Hindlimb muscle (tissue), 1 donor: ENCODE measurements at regions not wholly inside any gene's neighbourhood (a gene's known extent, or its start where the extent isn't known, plus 50 kb on each side); places are given as distances from the start of the nearest gene placed in this dataset.
A peak's percentile ranks its signal among the peaks of the same experiment; 100 is the strongest.
"Not testable (repeated sequence)": the region's sequence is repeated elsewhere in the genome, so short reads cannot be mapped to it uniquely, and the experiment has no call there.

ENCODE experiments used
- DNase-seq: peaks from one replicate; pipeline ENCODE4 v3.0.0-alpha.2; 2013

DNA sequence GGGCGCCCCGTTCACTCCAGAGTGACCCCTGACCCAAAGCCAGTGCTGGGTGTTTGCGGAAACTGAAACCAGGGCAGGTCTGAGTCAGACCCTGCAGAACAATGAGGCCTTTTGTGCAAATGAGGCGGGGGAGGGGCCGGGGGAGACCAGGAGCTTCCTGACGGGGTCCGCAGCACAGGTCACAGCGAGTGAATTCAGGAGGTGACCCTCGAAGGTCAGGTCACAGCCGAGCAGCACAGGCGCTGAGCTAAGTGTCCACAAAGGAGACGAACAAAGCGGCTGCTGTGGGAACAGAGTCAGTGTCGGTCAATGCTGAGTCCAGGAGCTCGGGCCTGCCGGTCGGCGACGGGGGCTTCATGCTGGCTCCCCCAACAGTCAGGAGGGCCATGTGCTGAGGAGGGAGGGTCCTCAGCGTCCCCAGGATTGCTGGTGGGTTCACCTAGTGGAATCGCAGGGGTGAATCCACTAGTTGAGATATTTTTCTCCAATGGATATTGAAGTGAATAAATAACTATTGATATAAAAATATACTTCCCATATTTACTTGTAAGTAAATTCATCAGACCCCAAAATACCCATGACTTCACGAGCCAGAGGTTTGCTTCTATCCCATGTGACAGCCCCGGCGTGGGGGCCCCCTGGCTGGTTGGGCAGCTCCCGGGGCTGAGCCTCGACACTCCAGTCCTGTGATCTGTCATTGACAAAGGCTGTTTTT, 188.4 kb upstream of the SULF2 start:
- DNase-seq: no peak

DNA sequence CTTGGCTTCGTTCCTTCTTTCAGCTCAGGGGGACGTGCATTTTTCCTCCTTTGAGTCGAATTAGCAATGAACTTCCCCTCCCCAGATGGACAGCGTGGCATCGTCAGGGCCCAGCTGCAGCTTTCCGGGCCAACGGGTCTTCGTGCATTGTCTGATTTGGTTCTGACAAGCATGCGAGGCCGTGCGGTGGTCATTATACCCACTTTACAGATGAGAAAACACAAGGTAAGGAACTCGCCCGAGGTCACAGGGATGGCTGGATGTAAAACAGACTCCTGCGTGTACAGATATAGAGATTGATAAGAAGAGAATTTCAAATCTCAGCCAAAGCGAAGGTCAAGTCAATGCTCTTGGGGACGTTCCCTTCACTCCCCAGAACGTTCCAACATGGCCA, 187.6 kb upstream of the SULF2 start:
- DNase-seq: no peak

DNA sequence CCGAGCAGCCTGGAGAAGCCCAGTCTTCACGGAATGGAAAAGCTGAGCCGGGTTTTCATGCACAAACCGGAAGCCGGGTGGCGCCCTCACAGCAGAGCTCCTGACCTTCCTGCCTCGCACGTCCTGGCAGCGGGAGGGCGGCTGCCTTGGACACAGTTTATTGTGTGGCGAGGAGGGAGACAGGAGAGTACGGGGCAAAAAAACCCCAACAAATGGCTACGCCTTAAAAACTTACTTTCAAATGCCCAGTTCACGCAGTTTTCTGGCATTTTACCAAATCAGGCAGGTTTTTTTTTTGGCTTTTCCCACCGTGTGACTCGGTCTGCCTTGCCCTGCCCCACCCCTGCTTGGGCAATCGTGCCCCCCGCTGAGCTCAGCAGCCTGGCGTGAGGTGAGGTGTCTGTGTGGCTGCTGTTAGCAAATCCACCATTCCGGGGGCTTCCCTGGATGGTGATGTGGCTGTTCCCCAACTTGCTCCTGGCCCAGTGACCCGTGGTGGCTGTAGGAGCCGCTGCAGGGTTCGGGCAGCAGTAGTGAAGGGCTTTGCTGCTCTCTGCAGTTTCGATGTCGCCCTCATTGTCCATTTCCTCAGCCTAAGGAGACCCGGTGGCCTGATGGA, 187.1 kb upstream of the SULF2 start:
- not testable (repeated sequence) for DNase-seq

DNA sequence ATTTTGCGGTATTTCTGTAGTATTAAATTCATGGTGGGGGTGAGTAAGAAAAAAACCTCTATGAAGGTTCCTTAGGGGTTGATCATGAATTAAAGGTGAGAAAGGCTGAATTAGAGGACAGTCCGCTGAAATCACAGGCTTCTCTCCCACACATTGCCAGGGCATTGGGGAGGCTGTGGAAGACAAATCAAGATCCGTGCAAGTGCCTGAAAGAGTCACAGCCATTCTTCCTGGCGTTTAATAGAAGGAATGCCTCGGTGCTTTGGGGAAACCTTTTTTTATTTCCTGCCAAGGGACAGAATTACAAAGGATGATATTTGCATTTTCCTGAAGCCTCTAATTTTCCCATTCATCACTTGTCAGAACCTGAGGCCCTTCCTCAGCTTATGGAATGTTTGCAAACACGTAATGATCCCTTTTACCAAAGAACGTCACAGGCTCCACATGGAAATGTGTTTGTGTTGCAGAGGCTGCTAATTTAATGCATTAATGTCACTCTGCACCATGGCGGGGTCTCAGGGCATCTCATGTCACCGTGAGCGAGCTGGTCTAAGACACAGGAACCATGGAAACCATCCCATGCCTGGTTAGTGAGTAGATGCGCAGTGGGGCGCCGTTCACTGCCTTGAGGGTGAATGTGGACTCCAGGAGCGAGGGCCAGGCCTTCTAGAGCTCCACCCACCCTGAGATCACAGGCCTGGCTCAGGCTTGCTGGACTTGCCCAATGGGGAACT, 185.9 kb upstream of the SULF2 start:
- no peak for DNase-seq

DNA sequence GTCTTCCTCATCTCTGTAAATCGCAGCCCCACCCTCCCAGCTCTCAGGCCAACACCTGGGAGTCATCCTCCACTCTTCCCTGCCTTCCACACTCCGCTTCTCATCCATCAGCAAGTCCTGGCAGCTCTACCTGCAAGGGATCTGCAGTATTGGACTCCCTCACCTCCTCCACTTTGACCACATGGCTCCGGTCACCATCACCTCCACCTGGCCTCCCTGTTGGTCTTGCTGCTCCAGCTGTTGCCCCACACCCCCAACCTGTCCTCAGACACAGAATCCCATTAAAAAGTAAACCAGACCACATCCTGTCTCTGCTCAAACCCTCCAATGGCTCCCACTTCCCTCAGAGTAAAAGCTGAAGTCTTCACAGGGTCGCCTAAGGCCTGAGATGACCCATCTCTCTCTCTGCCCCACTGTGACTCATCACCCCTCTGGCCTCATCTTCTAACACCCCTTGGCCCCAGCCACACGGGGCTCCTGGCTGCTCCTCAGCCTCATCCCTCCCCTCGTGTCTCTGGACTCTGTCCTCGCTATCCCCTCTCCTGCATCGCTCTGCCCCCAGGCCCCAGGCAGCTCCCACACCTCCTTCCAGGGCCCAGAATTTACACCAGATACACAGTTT, 185.1 kb upstream of the SULF2 start:
- no peak for DNase-seq

DNA sequence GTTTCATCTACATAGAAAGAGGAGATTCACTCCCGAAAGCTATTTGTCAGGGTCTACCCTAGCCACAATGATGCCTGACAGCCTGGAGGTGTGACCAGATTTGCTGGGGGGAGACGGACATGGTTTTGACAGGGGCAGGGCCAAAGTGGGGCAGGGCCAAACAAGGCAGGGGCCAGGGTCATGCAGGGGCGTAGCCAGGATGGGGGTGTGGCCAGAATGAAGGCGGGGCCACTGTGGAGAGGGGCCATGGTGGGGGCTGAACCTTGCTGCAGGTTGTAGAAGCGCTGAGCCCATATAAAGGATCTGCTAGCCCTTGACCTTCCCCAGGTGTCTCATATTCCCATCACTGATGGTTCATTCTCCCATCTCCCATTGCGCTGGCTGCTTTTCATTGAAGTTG, 184.1 kb upstream of the SULF2 start:
- DNase-seq: no peak

DNA sequence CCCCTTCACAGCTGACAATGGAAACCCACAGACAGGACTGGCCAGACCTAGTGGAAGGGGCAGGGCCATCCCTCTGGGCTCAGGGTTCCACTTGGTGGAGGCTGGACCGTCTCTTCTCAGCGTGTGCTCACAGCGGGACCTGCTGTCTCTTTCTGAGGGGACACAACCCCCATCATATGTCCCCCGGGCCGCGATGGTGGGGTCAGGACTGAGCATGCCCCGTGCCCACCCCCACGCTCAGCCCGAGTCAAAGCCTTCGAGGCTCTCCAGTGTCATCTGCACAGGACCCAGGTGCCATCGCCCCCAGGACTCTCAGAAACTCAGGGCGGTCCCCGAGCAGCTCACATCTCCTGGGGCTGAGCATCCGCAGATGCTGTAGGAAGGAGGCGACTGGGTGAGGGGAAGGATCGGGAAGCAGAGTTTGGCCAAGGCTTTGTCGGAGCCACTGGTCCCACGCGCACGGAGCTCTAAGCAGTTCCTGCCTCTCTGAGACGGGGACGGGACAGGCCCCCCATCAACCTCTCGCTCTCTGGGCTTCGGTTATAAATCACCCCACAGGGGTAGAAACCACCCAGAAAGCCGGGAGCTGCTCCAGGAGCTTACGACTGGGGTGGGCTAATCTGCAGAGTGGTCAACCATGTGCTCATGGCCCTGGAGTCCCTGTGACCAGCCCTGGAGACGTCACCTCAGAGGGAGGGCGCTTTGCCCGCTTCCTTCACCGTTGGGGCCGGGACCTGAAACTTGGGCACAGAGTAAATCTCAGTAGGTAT, 183.4 kb upstream of the SULF2 start:
- DNase-seq: no peak

DNA sequence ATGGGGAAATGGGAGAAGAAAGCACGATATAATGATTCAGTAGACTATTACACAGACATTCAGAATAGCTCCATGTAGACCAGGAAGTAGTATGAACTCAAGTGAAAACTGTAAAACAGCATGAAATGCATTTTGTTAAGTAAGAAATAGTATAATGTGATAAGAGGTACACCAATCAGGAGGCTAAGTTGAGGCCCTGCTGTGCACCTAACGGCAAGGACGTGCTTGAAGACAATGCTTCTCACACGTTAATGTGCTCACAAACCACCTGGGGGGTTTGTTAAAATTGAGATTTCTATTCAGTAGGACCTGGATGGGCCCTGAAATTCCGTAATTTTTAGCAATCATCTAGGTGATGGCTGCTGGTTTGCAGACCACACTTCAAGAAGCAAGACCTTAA, 178.9 kb upstream of the SULF2 start:
- DNase-seq: no peak

DNA sequence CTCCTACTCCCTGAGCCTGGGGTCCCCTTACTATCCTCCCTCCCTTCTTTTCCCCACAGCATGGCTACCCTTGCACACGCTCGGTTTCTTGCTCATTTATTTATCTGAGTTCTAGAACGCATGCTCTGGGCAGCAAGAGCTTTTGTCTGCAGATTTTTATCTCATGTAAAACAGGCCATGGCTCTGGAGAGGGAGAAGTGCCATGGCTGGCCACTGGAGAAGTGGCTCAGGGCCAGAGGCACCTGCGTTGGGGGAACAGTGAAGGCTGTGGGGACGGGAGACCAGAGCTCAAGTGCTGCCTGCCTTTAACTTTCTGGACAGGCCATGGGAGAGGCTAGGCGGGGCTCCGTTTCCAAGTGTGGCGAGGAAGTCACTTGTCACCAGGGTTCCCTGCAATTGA, 177.7 kb upstream of the SULF2 start:
- DNase-seq: no peak

DNA sequence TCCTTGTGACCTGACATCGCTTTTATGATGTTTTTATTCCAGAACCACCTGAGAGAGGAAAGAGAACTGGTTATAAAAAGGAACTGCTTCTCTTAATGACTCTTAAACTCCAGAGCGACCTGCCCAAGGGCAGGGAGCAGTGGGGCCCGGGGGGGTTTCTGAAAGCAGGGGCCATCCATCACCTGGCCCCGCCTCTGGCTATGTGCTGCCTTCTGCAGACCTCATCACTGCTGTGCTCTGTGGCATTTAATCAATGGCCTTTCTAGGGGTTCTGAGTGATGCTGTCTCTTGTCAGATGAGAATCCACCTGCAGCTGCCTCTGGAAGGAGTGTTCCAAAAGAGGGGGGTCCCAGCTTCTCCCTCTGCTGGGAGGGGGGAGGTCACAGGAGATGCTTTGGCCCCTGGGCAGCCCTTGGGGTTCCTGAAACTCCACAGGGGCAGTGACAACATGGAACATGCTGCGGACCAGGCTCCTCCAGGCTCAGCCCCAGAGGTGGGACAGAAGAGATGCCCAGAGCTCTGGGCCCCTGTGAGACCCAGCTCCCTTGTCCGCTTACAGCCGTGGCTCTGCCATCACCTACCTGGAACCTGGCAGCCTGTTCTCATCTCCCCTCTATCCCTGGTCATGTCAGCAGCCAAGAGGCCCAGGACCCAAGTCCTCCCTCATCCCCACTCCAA, 177.1 kb upstream of the SULF2 start:
- DNase-seq: no peak

DNA sequence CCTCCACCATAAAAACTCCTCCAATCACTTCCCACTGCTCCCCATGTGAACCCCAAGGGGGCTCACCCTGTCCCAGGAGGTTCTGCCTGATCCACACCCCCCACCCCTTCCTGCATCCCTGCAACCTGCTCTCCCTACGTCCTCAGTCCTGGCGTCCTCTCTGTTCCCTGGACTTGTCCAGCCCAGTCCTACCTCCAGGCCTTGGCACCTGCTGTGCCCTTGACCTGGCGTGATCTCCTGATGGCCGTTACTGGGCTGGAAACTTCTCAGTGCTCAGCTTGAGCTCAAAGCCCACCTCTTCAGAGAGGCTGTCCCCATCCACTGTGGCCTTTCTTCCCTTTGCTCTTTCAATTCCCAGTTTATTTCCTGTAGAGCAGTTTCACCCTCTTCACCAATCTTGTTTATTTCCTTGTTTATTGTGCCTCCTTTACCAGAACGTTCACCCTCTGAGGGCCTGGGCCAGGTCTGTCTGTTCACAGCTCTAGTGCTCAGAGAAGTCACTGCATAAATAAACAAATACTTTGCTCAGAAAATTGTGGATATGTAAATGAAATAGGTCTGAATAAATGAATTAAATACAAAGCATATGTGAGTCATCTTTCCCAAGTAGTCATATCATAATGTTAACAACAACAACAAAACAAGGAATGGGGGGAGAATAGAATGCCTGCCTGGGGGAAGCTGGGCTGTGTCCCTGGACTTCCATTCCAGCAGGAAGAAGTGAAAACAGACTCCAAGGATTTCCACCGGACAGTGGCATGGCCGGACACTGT, 175.7 kb upstream of the SULF2 start:
- no peak for DNase-seq

DNA sequence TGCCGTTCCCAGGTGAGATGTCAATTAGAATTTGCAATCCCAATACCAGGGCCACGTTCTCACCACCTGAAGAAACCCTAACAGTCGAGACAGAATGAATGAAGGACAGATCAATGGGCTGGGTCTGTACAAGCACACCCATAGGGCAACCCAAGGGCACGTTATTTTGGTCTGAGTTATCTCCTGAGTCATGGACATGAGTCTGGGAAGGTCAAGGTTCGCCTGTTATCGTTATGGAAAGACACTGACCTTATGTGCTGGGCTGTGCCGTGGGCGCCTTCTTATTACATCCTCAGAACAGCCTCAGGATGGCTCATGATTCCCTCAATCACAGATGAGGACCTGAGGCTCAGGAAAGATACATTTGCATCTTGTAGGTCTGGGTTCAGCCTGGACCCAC, 175.0 kb upstream of the SULF2 start:
- DNase-seq: no peak

DNA sequence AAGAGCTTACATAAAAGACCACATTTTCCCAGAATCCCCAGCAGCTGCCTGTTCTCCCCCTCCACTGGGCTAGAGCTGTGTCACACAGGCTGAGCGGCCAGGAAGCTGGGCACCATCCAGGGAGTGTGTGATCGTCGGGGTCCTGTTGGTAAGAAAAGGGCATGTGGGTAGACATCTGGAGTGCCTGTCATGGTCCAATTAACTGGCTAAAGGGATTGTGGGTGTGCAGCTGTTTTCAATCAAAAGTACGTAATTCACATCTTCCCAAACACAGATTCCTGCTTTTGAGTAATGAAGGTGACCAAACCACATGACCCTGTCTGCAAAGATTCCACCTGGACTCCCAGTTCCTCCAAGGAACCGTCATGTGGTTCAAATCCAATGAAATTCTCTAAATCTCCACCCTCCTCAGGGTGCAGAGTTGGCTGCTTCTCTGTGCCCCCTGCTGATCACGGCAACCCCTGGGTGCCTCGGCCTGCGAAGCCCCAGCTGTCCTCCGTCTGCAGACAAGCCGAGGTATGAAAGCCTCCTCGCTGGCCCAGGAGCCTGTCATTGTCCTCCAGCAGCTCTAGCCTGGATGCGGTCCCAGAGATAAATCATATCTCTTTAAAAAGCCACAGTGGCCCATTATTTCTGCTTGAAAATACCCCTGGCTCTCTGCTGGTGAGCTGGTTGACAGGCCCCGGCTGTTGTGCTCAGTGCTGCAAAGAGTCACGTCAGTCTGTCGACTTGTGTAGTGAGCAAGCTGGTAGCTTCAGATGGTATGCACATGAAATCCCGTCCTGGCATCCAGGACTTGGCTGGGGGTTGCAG, 172.9 kb upstream of the SULF2 start:
- DNase-seq: not testable (repeated sequence)

DNA sequence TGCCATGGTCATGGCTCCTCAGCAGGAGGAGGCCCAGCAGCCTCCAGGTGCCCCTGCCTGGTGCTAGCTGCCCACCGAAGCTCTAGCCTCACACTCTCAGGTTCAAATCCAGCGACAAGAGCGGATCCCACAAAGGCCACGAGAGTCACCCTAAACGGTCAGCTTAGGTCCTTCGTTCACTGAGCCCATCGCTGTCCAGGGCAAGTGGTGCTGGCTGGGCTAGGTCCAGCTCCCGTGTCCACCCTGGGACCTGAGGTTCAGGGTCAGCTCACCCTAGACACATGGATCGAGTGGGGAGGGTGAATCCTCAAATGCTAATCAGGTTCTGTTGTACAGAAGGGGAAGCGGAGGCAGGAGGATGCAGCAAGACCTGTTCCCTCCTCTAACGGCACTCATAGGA, 171.9 kb upstream of the SULF2 start:
- DNase-seq: no peak

DNA sequence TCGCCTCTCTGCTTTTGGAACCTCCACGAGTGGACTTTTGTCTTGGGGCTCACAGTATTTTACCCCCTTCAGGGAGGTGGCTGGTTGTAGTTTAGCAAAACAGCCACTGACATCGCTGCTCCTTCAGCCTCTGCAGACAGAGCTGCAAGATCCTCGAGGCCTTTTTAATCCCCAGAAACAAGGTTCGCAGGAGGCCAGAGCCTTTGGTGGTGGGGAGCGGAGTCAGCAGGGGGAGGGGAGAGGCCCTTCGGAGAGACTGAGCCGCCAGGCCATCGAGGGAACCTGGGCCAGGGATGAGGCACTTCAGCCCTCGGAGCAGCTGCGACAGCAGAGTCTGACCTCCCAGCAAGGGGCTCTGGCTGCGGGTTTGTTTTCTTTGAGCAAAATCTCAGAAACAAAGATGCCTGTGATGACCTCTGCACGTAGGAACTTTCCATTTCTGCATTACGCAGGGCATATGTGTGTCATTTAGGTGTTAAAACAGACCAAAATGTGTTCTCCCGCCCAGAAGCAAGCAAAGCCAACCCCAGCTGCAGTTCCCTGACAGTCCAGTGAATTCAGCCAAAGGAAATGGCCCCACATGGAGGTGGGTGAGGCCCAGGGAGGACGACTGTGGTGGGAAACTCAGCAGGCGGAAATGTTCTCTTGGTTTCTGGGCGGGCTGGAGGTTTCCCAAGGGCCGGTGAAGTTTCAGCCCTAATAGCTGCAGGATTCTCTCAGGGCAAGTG, 171.2 kb upstream of the SULF2 start:
- peak; percentile 69 for DNase-seq

DNA sequence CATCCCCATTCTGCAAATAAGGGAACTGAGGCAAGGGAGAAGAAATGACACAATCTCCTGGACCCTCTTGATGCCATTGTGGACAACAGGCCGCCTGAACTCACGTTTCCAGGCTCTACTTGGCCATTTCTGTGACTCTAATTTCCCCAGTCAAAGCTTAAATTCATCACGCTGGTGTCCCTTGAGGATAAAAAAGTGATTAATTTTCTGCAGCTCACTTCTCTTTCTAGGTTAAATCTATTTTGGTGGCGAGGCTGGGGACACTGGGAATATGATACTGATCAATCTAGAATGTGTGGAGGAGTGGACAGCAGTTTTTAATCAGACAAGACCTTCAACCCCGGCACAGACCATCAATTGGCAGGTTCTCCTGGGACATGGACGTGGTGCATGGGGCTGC, 168.2 kb upstream of the SULF2 start:
- no peak for DNase-seq

DNA sequence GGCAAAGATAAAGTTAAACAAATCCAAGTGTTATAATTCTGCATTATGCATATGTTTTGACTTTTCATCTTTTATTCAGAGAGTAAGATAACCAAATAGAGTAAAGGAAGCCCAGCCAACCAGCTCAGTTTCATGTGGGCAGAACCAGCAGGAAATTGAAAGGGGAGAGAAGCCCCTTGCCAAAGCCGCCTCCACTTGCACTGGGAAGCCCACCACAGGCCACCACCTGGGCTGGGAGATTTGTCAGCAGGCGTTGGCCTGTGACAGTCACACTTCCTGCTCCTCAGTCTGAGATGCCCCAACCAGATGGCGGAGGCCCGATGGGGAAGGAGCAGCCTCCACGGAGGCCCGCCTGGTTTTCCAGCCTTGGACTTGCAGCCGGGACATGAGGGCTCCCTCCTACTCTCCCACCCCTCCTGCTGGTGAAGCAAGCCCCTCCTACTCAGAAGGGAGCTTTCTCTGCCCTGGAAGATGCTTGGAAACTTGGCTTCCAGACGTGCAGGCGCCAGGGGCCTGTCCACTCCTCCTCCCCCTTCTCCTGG, 166.8 kb upstream of the SULF2 start:
- DNase-seq: no peak

DNA sequence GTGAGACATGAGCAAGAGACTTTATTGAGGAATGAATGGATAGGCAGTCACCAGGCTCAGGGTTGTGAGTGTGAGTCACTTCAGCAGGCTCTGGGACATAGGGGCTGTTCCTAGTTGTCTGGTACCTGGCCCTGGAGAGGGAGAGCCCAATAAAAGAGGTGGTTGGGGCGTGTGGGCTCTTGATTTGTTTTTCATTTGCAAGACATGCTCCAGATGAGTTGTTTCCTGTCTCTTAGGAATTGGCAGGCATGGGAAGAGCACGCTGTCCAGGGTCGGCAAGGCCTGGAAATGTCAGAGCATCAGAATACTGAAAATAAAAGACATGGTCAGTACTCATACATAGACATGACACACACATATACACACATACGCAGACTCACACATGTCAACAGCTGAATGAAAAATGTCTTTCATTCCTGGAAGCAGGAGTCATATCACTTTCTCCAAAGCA, 166.3 kb upstream of the SULF2 start:
- DNase-seq: no peak

DNA sequence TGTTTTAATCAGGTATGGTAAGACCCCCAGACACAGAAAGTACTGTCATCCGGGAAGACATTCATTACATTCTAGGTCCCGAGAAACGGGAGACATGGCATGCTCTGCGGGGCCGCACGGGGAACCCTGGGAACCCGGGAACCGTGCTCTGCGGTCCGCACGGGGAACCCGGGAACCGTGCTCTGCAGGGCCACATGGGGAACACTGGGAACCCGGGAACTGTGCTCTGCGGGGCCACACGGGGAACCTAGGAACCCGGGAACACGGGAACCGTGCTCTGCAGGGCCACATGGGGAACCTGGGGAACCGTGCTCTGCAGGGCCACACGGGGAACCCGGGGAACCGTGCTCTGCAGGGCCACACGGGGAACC, 165.6 kb upstream of the SULF2 start:
- DNase-seq: no peak
